H1 (cell line): ENCODE measurements at regions not wholly inside any gene's neighbourhood (a gene's known extent, or its start where the extent isn't known, plus 50 kb on each side); places are given as distances from the start of the nearest gene placed in this dataset.

Experiments
- ASH2L ChIP-seq: fragments of 200-600, 300-600 bp; sonication (generic); IDR thresholded peaks from one replicate; pipeline ENCODE4 v1.7.1; 2017; ENCODE audit warnings: low read length
- BCL11A ChIP-seq, 2 experiments: IDR thresholded peaks; one replicate each; pipeline ENCODE4 v1.6.1; 2011; ENCODE audit warnings: low read depth in 2 of 2, low read length in 2 of 2, mild to moderate bottlenecking in 2 of 2
- CBX5 ChIP-seq: fragments of 300-800, 300-1000 bp; sonication (generic); IDR thresholded peaks from 2 replicates; pipeline ENCODE4 v1.7.1; 2016; ENCODE audit warnings: antibody characterized with exemption, low read length, low read depth
- CREB1 ChIP-seq: IDR thresholded peaks from 2 replicates; pipeline ENCODE4 v1.6.1; 2012; ENCODE audit warnings: inconsistent platforms
- KDM4A ChIP-seq: IDR thresholded peaks from one replicate; pipeline ENCODE4 v1.7.1; 2012; ENCODE audit warnings: low read depth, mild to moderate bottlenecking, moderate library complexity, low read length, inconsistent platforms; ENCODE audit not compliant: severe bottlenecking
- NRF1 ChIP-seq: IDR thresholded peaks from 2 replicates; pipeline ENCODE4 v1.6.1; 2011; ENCODE audit warnings: mild to moderate bottlenecking, low read depth, low read length, improper control_type of control experiment
- SP2 ChIP-seq: IDR thresholded peaks from 2 replicates; pipeline ENCODE4 v1.6.1; 2012; ENCODE audit warnings: mild to moderate bottlenecking, low read length, inconsistent platforms
- USF2 ChIP-seq: IDR thresholded peaks from 2 replicates; pipeline ENCODE4 v1.6.1; 2011; ENCODE audit warnings: low read length, improper control_type of control experiment

- TF ChIP-seq NRF1 (no peak), BCL11A (IDR thresholded peaks at IDR 0.05; ENCODE audit: low read depth in 2 of 2, low read length in 2 of 2) (no peak), USF2 (no peak), SP2 (no peak), ASH2L (no peak), CBX5 (no peak), CREB1 (no peak), KDM4A (no peak)
- TF ChIP-seq, all 59 proteins: peak for 0
These were observed 121.6 kb upstream of the TRIM2 start (continued) for GRCh38 chr4:153082322-153083301.
